Peyer's patch (tissue), 4 donors: ENCODE measurements at regions not wholly inside any gene's neighbourhood (a gene's known extent, or its start where the extent isn't known, plus 50 kb on each side); places are given as distances from the start of the nearest gene placed in this dataset.
A peak's percentile ranks its signal among the peaks of the same experiment; 100 is the strongest.

ENCODE experiments used
- DNase-seq, 3 donors: peaks; one replicate each; pipeline ENCODE4 v3.0.0-alpha.2; 2017 to 2019
- H3K27ac ChIP-seq, 4 donors: fragments of 200-600 bp; sonication (generic); one replicate each; pipeline ENCODE4 v1.5.1; 2016 to 2019
- H3K27me3 ChIP-seq, 2 donors: fragments of 200-600 bp; sonication (generic); one replicate each; pipeline ENCODE4 v1.5.1; 2019
- H3K36me3 ChIP-seq, 3 donors: fragments of 200-600 bp; sonication (generic); one replicate each; pipeline ENCODE4 v1.5.1; 2016 to 2019
- H3K4me1 ChIP-seq, 4 donors: fragments of 200-600 bp; sonication (generic); one replicate each; pipeline ENCODE4 v1.5.1; 2016 to 2019
- H3K4me3 ChIP-seq, 4 donors: fragments of 200-600 bp; sonication (generic); 1 replicate in 3 of 4; 2 replicates in 1 of 4; pipeline ENCODE4 v1.5.1; 2016 to 2019; ENCODE audit warnings: mild to moderate bottlenecking in 1 of 4
- H3K9me3 ChIP-seq, 4 donors: fragments of 200-600 bp; sonication (generic); one replicate each; pipeline ENCODE4 v1.5.1; 2016 to 2019; ENCODE audit warnings: mild to moderate bottlenecking in 1 of 4
- CTCF ChIP-seq, 6 experiments: fragments of 450-650 bp in 4 of 6; fragments of 200-600 bp in 2 of 6; sonication (generic) in 1 of 6; IDR thresholded peaks; one replicate each; pipeline ENCODE4 v1.5.1; 2017 to 2019; ENCODE audit warnings: antibody characterized with exemption in 6 of 6, mild to moderate bottlenecking in 3 of 6, moderate library complexity in 1 of 6
- POLR2A ChIP-seq, 2 donors: fragments of 450-650 bp; IDR thresholded peaks; one replicate each; pipeline ENCODE4 v1.5.1; 2017; ENCODE audit warnings: antibody characterized with exemption in 2 of 2, mild to moderate bottlenecking in 2 of 2, moderate library complexity in 2 of 2

DNA sequence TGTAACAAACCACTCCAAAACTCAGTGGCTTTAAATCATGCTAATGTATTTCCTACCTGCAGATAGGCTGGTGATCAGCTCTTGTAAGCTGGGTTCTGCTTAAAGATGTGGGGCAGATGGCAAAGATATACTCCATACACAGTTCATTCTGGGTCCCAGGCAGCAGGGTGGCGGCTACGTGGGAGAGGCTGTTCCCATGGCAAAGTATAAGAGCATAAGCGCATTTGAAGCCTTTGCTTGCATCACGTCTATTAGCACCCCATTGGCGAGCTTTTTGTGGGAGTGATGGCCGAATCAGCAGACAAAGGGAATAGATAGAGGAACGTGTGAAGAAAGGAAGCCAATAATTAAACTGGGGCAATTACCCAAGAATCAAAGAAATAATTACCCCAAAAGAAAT lies 523.1 kb downstream of the SPATA31D1 start:
- no peak for DNase-seq
- Histone ChIP-seq H3K9me3 (no peaks in the 10 kb centered on the region), H3K27me3 (no peaks in the 10 kb centered on the region), H3K36me3 (no peaks in the 10 kb centered on the region), H3K27ac (no peak overlapping the region), H3K4me1 (no peaks in the 10 kb centered on the region), H3K4me3 (no peak overlapping the region)
- TF ChIP-seq POLR2A (IDR thresholded peaks at IDR 0.05) (no peak), CTCF (IDR thresholded peaks at IDR 0.05) (no peak)

GRCh38 chr9:82512728-82513127 lies 524.2 kb downstream of the SPATA31D1 start:
- TF ChIP-seq POLR2A (IDR thresholded peaks at IDR 0.05) (no peak), CTCF (IDR thresholded peaks at IDR 0.05) (no peak)
- H3K36me3 ChIP-seq: no peaks in the 10 kb centered on the region
- no peak for DNase-seq
- no peaks in the 10 kb centered on the region for H3K4me1 ChIP-seq
- H3K4me3 ChIP-seq: no peak overlapping the region
- no peaks in the 10 kb centered on the region for H3K9me3 ChIP-seq
- no peaks in the 10 kb centered on the region for H3K27me3 ChIP-seq
- no peak overlapping the region for H3K27ac ChIP-seq

DNA sequence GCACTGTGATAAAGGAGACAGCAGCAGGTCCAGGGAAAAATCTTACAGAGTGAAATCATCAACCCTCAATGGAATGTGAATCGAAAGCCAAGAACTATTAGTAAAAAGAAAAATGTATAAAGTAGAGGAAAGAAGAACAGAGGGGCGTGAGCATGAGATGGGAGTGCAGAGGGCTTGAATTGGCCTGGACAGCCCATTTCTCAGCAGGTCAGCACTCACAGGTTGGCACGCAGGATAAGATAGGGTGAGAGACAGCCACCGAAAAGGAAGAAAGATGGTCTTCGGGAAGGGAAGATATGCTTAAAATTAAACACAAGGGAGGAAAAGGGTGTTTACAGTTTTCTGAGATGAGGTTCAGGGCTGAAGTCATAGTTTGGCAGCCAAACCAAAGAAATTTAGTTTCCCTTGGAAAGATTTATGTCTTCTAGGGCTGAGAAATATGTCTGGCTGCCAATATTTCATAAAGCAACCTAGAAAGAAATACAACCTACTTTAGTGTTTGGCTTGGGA lies 524.7 kb downstream of the SPATA31D1 start:
- Histone ChIP-seq H3K9me3 (no peaks in the 10 kb centered on the region), H3K4me1 (no peaks in the 10 kb centered on the region), H3K4me3 (no peak overlapping the region), H3K36me3 (no peaks in the 10 kb centered on the region), H3K27me3 (no peaks in the 10 kb centered on the region), H3K27ac (peak overlapping the region in 1 of 4 donors; percentile 1)
- no peak for DNase-seq
- TF ChIP-seq POLR2A (IDR thresholded peaks at IDR 0.05) (no peak), CTCF (IDR thresholded peaks at IDR 0.05) (no peak)

DNA sequence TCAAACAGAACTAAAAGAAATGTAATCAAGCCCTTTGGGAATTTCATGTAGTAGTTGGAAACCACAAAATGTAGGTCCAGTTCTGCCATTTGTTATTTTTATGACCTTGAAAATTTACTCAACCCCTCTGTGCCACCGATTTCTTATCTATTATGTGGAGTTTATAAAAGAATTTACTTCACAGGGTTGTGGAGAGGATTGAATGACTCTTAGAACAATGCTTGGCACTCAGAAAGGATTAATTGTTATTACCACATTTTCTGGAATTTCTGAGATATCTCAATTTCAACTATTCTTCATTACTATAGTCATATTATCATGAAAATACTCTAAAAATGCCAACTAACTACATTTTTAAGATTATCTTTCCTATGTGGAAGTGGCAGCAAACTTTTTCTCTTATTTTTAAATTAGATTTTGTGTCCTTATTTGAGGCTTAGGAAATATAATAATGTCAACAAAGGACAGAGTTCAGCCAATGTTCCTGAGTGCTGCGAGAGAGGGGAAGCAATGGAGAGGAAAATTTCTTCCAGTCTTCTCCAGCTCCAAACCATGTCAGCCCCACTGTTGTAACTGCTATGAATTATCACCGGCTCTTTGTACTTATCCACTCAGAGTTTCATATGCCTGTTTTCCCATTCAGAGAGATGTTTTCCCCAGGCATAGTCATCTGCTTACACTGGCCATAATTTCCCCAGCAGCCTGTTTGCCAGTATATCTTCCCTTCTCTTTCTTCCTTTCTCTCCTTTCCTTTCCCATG lies 525.6 kb downstream of the SPATA31D1 start:
- no peaks in the 10 kb centered on the region for H3K9me3 ChIP-seq
- TF ChIP-seq CTCF (IDR thresholded peaks at IDR 0.05): no peak
- TF ChIP-seq POLR2A (IDR thresholded peaks at IDR 0.05): no peak
- no peaks in the 10 kb centered on the region for H3K27me3 ChIP-seq
- no peak for DNase-seq
- no peaks in the 10 kb centered on the region for H3K4me1 ChIP-seq
- no peak overlapping the region for H3K4me3 ChIP-seq
- peak overlapping the region in 1 of 4 donors; percentile 1 for H3K27ac ChIP-seq
- H3K36me3 ChIP-seq: no peaks in the 10 kb centered on the region

DNA sequence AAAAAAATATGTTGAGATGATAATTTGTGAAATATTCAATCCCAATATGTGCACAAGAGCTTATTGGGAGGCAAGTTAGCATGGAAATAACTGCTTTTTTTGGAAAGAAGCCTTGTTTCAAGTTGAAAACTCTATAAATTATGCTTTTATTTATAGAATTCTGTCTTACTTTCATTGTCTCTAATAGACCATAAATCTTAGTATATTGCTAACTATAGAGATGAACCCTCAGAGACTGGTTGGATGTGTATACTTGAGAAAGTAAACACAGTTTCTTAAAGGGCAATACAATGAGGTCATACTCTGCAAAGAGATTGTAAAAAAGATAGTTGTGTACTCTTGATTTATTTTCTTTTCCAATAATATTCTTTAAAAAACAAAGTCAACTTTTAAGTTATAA lies 530.3 kb downstream of the SPATA31D1 start:
- DNase-seq: no peak
- H3K4me3 ChIP-seq: no peak overlapping the region
- H3K4me1 ChIP-seq: no peaks in the 10 kb centered on the region
- H3K27ac ChIP-seq: no peak overlapping the region
- no peaks in the 10 kb centered on the region for H3K9me3 ChIP-seq
- no peak for TF ChIP-seq POLR2A (IDR thresholded peaks at IDR 0.05)
- no peak for TF ChIP-seq CTCF (IDR thresholded peaks at IDR 0.05)
- no peaks in the 10 kb centered on the region for H3K27me3 ChIP-seq
- no peaks in the 10 kb centered on the region for H3K36me3 ChIP-seq
